Breast epithelium (tissue), 3 donors: ENCODE measurements at regions not wholly inside any gene's neighbourhood (a gene's known extent, or its start where the extent isn't known, plus 50 kb on each side); places are given as distances from the start of the nearest gene placed in this dataset.

ENCODE experiments used
- CTCF ChIP-seq, 3 donors: fragments of 450-650 bp; IDR thresholded peaks; one replicate each; pipeline ENCODE4 v1.5.1; 2016 to 2017; ENCODE audit warnings: antibody characterized with exemption in 3 of 3, mild to moderate bottlenecking in 3 of 3, moderate library complexity in 3 of 3
- POLR2AphosphoS5 ChIP-seq, 3 donors: sonication (generic); formaldehyde crosslinking; IDR thresholded peaks; one replicate each; pipeline ENCODE4 v1.6.1; 2017; ENCODE audit warnings: antibody characterized with exemption in 3 of 3

DNA sequence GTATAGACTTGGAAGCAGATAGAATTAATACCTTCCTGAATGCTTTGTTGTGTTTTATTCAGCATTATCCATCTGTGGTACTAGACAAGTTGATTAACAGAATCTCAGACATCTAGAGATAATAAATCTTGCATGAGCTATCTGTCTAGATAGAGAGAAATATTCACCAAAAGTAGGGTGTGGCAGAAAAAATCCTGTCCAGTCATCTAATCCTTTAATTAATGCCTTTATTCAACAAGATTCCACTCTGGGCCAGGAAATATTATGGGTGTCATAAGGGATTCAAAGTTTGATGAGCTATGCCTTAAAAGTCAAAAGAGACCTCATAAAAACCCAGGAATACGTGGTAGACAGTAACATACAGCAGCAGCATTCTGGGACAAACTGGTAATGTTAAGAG is 601.2 kb downstream of the LMO4 start:
- TF ChIP-seq CTCF (IDR thresholded peaks at IDR 0.05) (no peak), POLR2AphosphoS5 (IDR thresholded peaks at IDR 0.05) (no peak)
